HepG2 (cell line): ENCODE measurements at regions not wholly inside any gene's neighbourhood (a gene's known extent, or its start where the extent isn't known, plus 50 kb on each side); places are given as distances from the start of the nearest gene placed in this dataset.

Experiments used
- ATAC-seq: fragments of 200-7000 bp; cut with Tn5 transposase; 3 replicates; pipeline ENCODE4 v1.9.1; 2020; ENCODE audit warnings: mild to moderate bottlenecking, moderate library complexity
- BruUV-seq: library from RNA; stranded (reverse); fragments of 400-500 nt; replicated peaks from 2 replicates; lab custom pipeline; 2021; lab: Mats Ljungman, UMichigan
- CTCF ChIA-PET: fragments of 300-600 bp; formaldehyde crosslinking; extraction: SDS; loops from one replicate; lab custom pipeline; 2021; ENCODE audit warnings: low total read pairs, inconsistent platforms, low intra/inter-chr PET ratio; lab: Yijun Ruan, JAX
- POLR2A ChIA-PET: fragments of 350-600 bp; sonication (Branson Sonifier 250); formaldehyde crosslinking; loops from one replicate; lab custom pipeline; 2020; ENCODE audit warnings: antibody characterized with exemption, inconsistent platforms; lab: Yijun Ruan, JAX
- DNase-seq: peaks from one replicate; pipeline ENCODE4 v3.0.0-alpha.2; 2015; ENCODE audit warnings: low spot score
- FAIRE-seq: peaks from 3 replicates; lab custom pipeline; 2011; peaks lifted over from hg19 to GRCh38; lab: Jason Lieb, UNC
- H2AFZ ChIP-seq: one replicate; pipeline ENCODE4 v1.6.1; 2011; ENCODE audit warnings: low read length, inconsistent platforms
- H3K27ac ChIP-seq: fragments of 300-600 bp; 3 replicates; pipeline ENCODE4 v1.8.0; 2011; ENCODE audit warnings: mixed run types, mild to moderate bottlenecking, mixed read lengths, low read length, inconsistent platforms; ENCODE audit not compliant: insufficient read depth; ENCODE audit errors: extremely low read length
- H3K27me3 ChIP-seq, 2 experiments: fragments of 200-600 bp in 1 of 2; 2 replicates in 1 of 2; 3 replicates in 1 of 2; pipeline versions ENCODE4 v1.6.0 to v1.8.0; 2011; ENCODE audit warnings: low read length in 2 of 2, mild to moderate bottlenecking in 2 of 2, moderate library complexity in 2 of 2, inconsistent platforms in 1 of 2; ENCODE audit not compliant: insufficient read depth in 2 of 2, control insufficient read depth in 1 of 2
- H3K36me3 ChIP-seq, 2 experiments: fragments of 200-600 bp in 1 of 2; replicated peaks in 1 of 2; 2 replicates in 1 of 2; 3 replicates in 1 of 2; pipeline versions ENCODE4 v1.5.1 to v1.8.0; 2011; ENCODE audit warnings: low read length in 2 of 2, inconsistent platforms in 1 of 2; ENCODE audit not compliant: insufficient read depth in 2 of 2, control insufficient read depth in 1 of 2
- H3K4me1 ChIP-seq: 2 replicates; pipeline ENCODE4 v1.5.1; 2012; ENCODE audit warnings: low read length, inconsistent platforms; ENCODE audit not compliant: insufficient read depth
- H3K4me2 ChIP-seq: 2 replicates; pipeline ENCODE4 v1.6.0; 2011; ENCODE audit warnings: low read depth, low read length, inconsistent platforms
- H3K4me3 ChIP-seq, 3 experiments: fragments of 200-600 bp in 1 of 3; sonication (generic), shearing (Covaris generic) in 1 of 3; replicated peaks in 1 of 3; 2 replicates each; pipeline ENCODE4 v1.5.1; 2011 to 2016; ENCODE audit warnings: low read length in 3 of 3, inconsistent platforms in 2 of 3, low read depth in 2 of 3, mild to moderate bottlenecking in 2 of 3, control low read depth in 1 of 3, mixed read lengths in 1 of 3; ENCODE audit not compliant: insufficient read depth in 1 of 3
- H3K79me2 ChIP-seq: one replicate; pipeline ENCODE4 v1.6.1; 2011; ENCODE audit warnings: low read length, inconsistent platforms; ENCODE audit not compliant: insufficient read depth
- H3K9ac ChIP-seq: 2 replicates; pipeline ENCODE4 v1.6.0; 2011; ENCODE audit warnings: mild to moderate bottlenecking, low read depth, low read length, inconsistent platforms; ENCODE audit not compliant: insufficient read depth
- H3K9me3 ChIP-seq: 2 replicates; pipeline ENCODE4 v1.5.1; 2012; ENCODE audit warnings: mild to moderate bottlenecking, low read length
- H4K20me1 ChIP-seq: 2 replicates; pipeline ENCODE4 v1.6.0; 2011; ENCODE audit warnings: inconsistent platforms, mild to moderate bottlenecking, low read length, moderate library complexity; ENCODE audit not compliant: insufficient read depth
- CCAR2 ChIP-seq: fragments of 200-400 bp; formaldehyde crosslinking; optimal IDR thresholded peaks from 2 replicates; pipeline ENCODE3; 2018; ENCODE audit warnings: low read depth, mild to moderate bottlenecking, low read length, moderate library complexity
- GATA4 ChIP-seq: sonication (generic); IDR thresholded peaks from 2 replicates; pipeline ENCODE4 v1.6.1; 2016; ENCODE audit warnings: antibody characterized with exemption, low read depth, borderline replicate concordance
- GLI4 ChIP-seq: sonication (generic); formaldehyde crosslinking; IDR thresholded peaks from 2 replicates; pipeline ENCODE4 v1.5.1; 2020; ENCODE audit warnings: missing genetic modification reagents, mild to moderate bottlenecking, moderate library complexity, borderline replicate concordance
- KLF9 ChIP-seq: IDR thresholded peaks from 2 replicates; pipeline ENCODE4 v1.6.1; 2016; ENCODE audit warnings: low read depth
- MAZ ChIP-seq, 2 experiments: sonication (generic) in 1 of 2; formaldehyde crosslinking in 1 of 2; IDR thresholded peaks; 2 replicates each; pipeline versions ENCODE4 v1.5.0 to v1.6.1; 2012 to 2020; ENCODE audit warnings: low read depth in 2 of 2, mild to moderate bottlenecking in 2 of 2, borderline replicate concordance in 1 of 2, improper control_type of control experiment in 1 of 2, low read length in 1 of 2, missing genetic modification reagents in 1 of 2, moderate library complexity in 1 of 2
- NR0B2 ChIP-seq: sonication (generic); formaldehyde crosslinking; IDR thresholded peaks from 2 replicates; pipeline ENCODE4 v1.4.0; 2020; ENCODE audit warnings: mild to moderate bottlenecking, missing genetic modification reagents
- RBAK ChIP-seq: sonication (generic); formaldehyde crosslinking; IDR thresholded peaks from 2 replicates; pipeline ENCODE4 v1.5.1; 2020; ENCODE audit warnings: mild to moderate bottlenecking, missing genetic modification reagents
- RFX1 ChIP-seq: fragments of 450-650 bp; IDR thresholded peaks from 2 replicates; pipeline ENCODE4 v1.6.1; 2017
- SRY ChIP-seq: sonication (generic); formaldehyde crosslinking; IDR thresholded peaks from 2 replicates; pipeline ENCODE4 v1.8.0; 2022; ENCODE audit warnings: mild to moderate bottlenecking, missing genetic modification reagents
- XBP1 ChIP-seq: sonication (generic); formaldehyde crosslinking; IDR thresholded peaks from 2 replicates; pipeline ENCODE4 v1.5.0; 2020; ENCODE audit warnings: missing genetic modification reagents
- ZFP36L1 ChIP-seq: sonication (generic); formaldehyde crosslinking; IDR thresholded peaks from 2 replicates; pipeline ENCODE4 v1.8.0; 2022; ENCODE audit warnings: mild to moderate bottlenecking, missing genetic modification reagents, moderate library complexity
- ZNF17 ChIP-seq: sonication (generic); formaldehyde crosslinking; IDR thresholded peaks from 2 replicates; pipeline ENCODE4 v1.5.0; 2020; ENCODE audit warnings: mild to moderate bottlenecking, missing genetic modification reagents
- ZNF224 ChIP-seq: sonication (generic); formaldehyde crosslinking; IDR thresholded peaks from 2 replicates; pipeline ENCODE4 v1.5.0; 2020; ENCODE audit warnings: mild to moderate bottlenecking, missing genetic modification reagents
- ZNF260 ChIP-seq: sonication (generic); formaldehyde crosslinking; IDR thresholded peaks from 2 replicates; pipeline ENCODE4 v1.4.0; 2020; ENCODE audit warnings: missing genetic modification reagents, low read depth, mild to moderate bottlenecking, borderline replicate concordance
- ZNF296 ChIP-seq: sonication (generic); formaldehyde crosslinking; conservative IDR thresholded peaks from 2 replicates; pipeline ENCODE4 v1.5.0; 2020; ENCODE audit warnings: mild to moderate bottlenecking, missing genetic modification reagents
- ZNF513 ChIP-seq: sonication (generic); formaldehyde crosslinking; conservative IDR thresholded peaks from 2 replicates; pipeline ENCODE4 v1.5.0; 2020; ENCODE audit warnings: missing genetic modification reagents
- ZNF597 ChIP-seq: sonication (generic); formaldehyde crosslinking; IDR thresholded peaks from 2 replicates; pipeline ENCODE4 v1.5.0; 2020; ENCODE audit warnings: missing genetic modification reagents
- ZNF83 ChIP-seq: sonication (generic); formaldehyde crosslinking; IDR thresholded peaks from 2 replicates; pipeline ENCODE4 v1.4.0; 2020; ENCODE audit warnings: missing genetic modification reagents, mild to moderate bottlenecking, borderline replicate concordance
- ZZZ3 ChIP-seq: sonication (generic); formaldehyde crosslinking; IDR thresholded peaks from 2 replicates; pipeline ENCODE4 v1.4.0; 2020; ENCODE audit warnings: missing genetic modification reagents, mild to moderate bottlenecking, borderline replicate concordance
- WGBS: methylation state at CpG from one replicate; pipeline ENCODE4 v1.1.6; 2017; ENCODE audit warnings: low lambda C conversion rate; 5-methylcytosine and 5-hydroxymethylcytosine counted together
- in situ Hi-C: cut with HindIII; loops from 2 replicates; pipeline ENCODE4 v1.10.0; 2017; ENCODE audit warnings: low pct_unique_long_range_greater_than_20kb; ENCODE audit not compliant: extremely low pct_ligation_motif_present
- intact Hi-C: fragments of 100-400 bp; cut with micrococcal nuclease; formaldehyde crosslinking; loops from one replicate; pipeline ENCODE4 v1.10.0; 2022; ENCODE audit not compliant: unreplicated experiment

GRCh38 chr11:10380921-10381320 is 74.1 kb upstream of the AMPD3 start:
- TF ChIP-seq SRY (CRISPR knock-in tag) (no peak), ZZZ3 (CRISPR knock-in tag) (no peak), MAZ (IDR thresholded peaks at IDR 0.05; ENCODE audit: borderline replicate concordance, low read depth, low read length) (no peak), MAZ (CRISPR knock-in tag; IDR thresholded peaks at IDR 0.05; ENCODE audit: low read depth) (no peak), GLI4 (CRISPR knock-in tag) (no peak), GATA4 (no peak), KLF9 (CRISPR knock-in tag) (no peak), ZNF597 (CRISPR knock-in tag) (no peak), ZNF17 (no peak), CCAR2 (no peak), ZNF513 (CRISPR knock-in tag) (no peak), RFX1 (no peak), NR0B2 (no peak), RBAK (CRISPR knock-in tag) (no peak), ZFP36L1 (no peak), ZNF83 (CRISPR knock-in tag) (no peak), ZNF296 (no peak), XBP1 (CRISPR knock-in tag) (no peak), ZNF224 (CRISPR knock-in tag) (no peak), ZNF260 (no peak)
- CTCF ChIA-PET: no interaction called here

More at GRCh38 chr11:10380921-10381320, 74.1 kb upstream of the AMPD3 start:
- POLR2A ChIA-PET: no interaction called here
- no TSS peak for BruUV-seq
- H3K27me3 ChIP-seq: peaks cover 0 to 2% of the 10 kb centered on the region in 2 experiments; a peak in 1 of 5 replicates
- intact Hi-C loops (no loop called here), in situ Hi-C loops (no loop called here)
- no peaks in the 10 kb centered on the region for H3K4me1 ChIP-seq
- no peak overlapping the region for H3K4me2 ChIP-seq
- ATAC-seq: no peak
- H3K36me3 ChIP-seq: no peaks in the 10 kb centered on the region
- no peaks in the 10 kb centered on the region for H4K20me1 ChIP-seq
- WGBS: 6% methylated on average over 3 of the region's 4 CpGs
- H3K9me3 ChIP-seq: no peaks in the 10 kb centered on the region
- no peak overlapping the region for H2AFZ ChIP-seq
- FAIRE-seq: no peak
- no peak overlapping the region for H3K27ac ChIP-seq
- no peaks in the 10 kb centered on the region for H3K79me2 ChIP-seq
- no peak for DNase-seq
- no peak overlapping the region for H3K9ac ChIP-seq
- no peak overlapping the region for H3K4me3 ChIP-seq
